AG04450 (cell line): ENCODE measurements at regions not wholly inside any gene's neighbourhood (a gene's known extent, or its start where the extent isn't known, plus 50 kb on each side); places are given as distances from the start of the nearest gene placed in this dataset.

Experiments used
- CTCF ChIA-PET: fragments of 300-600, 350-600 bp; formaldehyde crosslinking; extraction: SDS; loops from one replicate; lab custom pipeline; 2022; ENCODE audit warnings: antibody characterized with exemption, inconsistent platforms; lab: Charles Lee
- POLR2A ChIA-PET: fragments of 350-600 bp; formaldehyde crosslinking; extraction: SDS; loops from one replicate; lab custom pipeline; 2021; ENCODE audit warnings: antibody characterized with exemption, inconsistent platforms; lab: Yijun Ruan, JAX
- DNase-seq: peaks from one replicate; pipeline ENCODE4 v3.0.0-alpha.2; 2011; ENCODE audit warnings: low read depth, low spot score
- H3K27ac ChIP-seq: one replicate; pipeline ENCODE4 v1.5.1; 2012; ENCODE audit warnings: low read depth, low read length, control low read depth
- H3K27me3 ChIP-seq: one replicate; pipeline ENCODE4 v1.6.0; 2012; ENCODE audit warnings: low read length; ENCODE audit not compliant: control insufficient read depth, insufficient read depth
- H3K4me3 ChIP-seq: 2 replicates; pipeline ENCODE4 v1.5.1; 2011; ENCODE audit warnings: mild to moderate bottlenecking, low read depth, low read length, control low read depth
- H3K9me3 ChIP-seq: 2 replicates; pipeline ENCODE4 v1.5.1; 2012; ENCODE audit warnings: low read length; ENCODE audit not compliant: control insufficient read depth, insufficient read depth
- CTCF ChIP-seq: IDR thresholded peaks from 2 replicates; pipeline ENCODE4 v1.5.1; 2011; ENCODE audit warnings: low read depth, low read length, control low read depth, inconsistent platforms

GRCh38 chr1:168792142-168792541, 63.1 kb upstream of the DPT start:
- POLR2A ChIA-PET = no interaction called here

GRCh38 chr1:168792592-168793125, 63.7 kb upstream of the DPT start:
- DNase-seq = no peak
- CTCF ChIA-PET = interaction anchor here (1.5 kb wide), 1 partner anchor 556 kb away, joined by 5 read pairs; no protein-coding TSS in a partner anchor

More at GRCh38 chr1:168792142-168792541, 63.1 kb upstream of the DPT start:
- CTCF ChIA-PET = interaction anchor here (1.5 kb wide), 1 partner anchor 556 kb away, joined by 5 read pairs; no protein-coding TSS in a partner anchor
- Histone ChIP-seq H3K27ac (no peak overlapping the region), H3K27me3 (no peaks in the 10 kb centered on the region), H3K4me3 (no peak overlapping the region), H3K9me3 (no peaks in the 10 kb centered on the region)
- TF ChIP-seq CTCF = no peak
- DNase-seq = no peak

DNA sequence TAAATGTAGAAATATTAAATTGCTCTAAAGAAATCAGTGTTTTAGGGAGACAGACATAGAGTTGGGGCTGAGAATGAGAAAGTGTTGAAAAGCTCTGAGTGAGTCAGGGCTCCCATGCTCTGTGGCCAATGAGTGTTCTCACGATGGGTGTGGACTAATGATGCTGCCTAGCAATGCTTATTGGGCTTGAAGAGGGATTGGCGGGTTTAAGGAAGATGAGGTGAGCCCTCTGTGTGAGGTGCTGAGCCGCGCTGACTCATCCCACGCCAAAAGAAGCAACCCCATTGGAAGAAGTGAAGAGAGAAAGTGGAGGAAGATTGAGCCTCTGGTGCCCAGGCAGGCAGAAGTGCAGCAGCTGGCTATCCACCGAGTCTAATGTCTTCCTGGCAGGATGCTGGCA, 65.1 kb upstream of the DPT start:
- ChIA-PET POLR2A (no interaction called here), CTCF (no interaction called here)
- Histone ChIP-seq H3K4me3 (no peak overlapping the region), H3K27me3 (no peaks in the 10 kb centered on the region), H3K27ac (no peak overlapping the region), H3K9me3 (no peaks in the 10 kb centered on the region)
- no peak for TF ChIP-seq CTCF
- DNase-seq = no peak

More at GRCh38 chr1:168792592-168793125, 63.7 kb upstream of the DPT start:
- POLR2A ChIA-PET = no interaction called here
- Histone ChIP-seq H3K27me3 (no peaks in the 10 kb centered on the region), H3K27ac (no peak overlapping the region), H3K9me3 (no peaks in the 10 kb centered on the region), H3K4me3 (no peak overlapping the region)
- no peak for TF ChIP-seq CTCF

DNA sequence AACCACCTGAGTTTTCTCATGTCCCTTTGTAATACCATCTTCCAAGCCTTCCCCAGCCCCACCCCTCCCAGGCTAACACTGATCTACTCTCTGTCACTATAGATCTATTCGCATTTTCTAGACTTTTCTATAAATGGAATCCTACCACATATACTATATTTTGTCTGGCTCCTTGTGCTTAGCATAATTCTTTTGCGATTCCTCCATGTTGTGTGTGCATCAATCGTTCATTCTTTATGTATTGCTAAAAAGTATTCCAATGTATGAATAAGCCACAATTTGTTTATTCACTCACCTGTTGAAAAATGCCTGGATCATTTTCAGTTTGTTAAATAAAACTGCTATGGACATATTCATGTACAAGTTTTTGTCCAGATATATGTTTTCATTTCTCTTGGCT, 66.7 kb upstream of the DPT start:
- DNase-seq = no peak
- POLR2A ChIA-PET = no interaction called here
- no peak overlapping the region for H3K27ac ChIP-seq
- H3K9me3 ChIP-seq = no peaks in the 10 kb centered on the region
- CTCF ChIA-PET = no interaction called here
- no peak for TF ChIP-seq CTCF
- H3K4me3 ChIP-seq = no peak overlapping the region
- H3K27me3 ChIP-seq = no peaks in the 10 kb centered on the region

- no peaks in the 10 kb centered on the region for H3K9me3 ChIP-seq
- no peak overlapping the region for H3K27ac ChIP-seq
- TF ChIP-seq CTCF = no peak
- DNase-seq = no peak
- ChIA-PET POLR2A (no interaction called here), CTCF (no interaction called here)
- no peak overlapping the region for H3K4me3 ChIP-seq
- H3K27me3 ChIP-seq = no peaks in the 10 kb centered on the region
Observed at GRCh38 chr1:168799927-168800605, 71.1 kb upstream of the DPT start.
